GM23338 (cell line): ENCODE measurements at regions not wholly inside any gene's neighbourhood (a gene's known extent, or its start where the extent isn't known, plus 50 kb on each side); places are given as distances from the start of the nearest gene placed in this dataset.

ENCODE experiments used
- ATAC-seq: fragments of 200-7000 bp; cut with Tn5 transposase; 3 replicates; pipeline ENCODE4 v1.9.1; 2020
- DNase-seq: peaks from one replicate; pipeline ENCODE4 v3.0.0-alpha.2; 2015; ENCODE audit warnings: low spot score
- H2AFZ ChIP-seq: fragments of 200-600 bp; sonication (generic); 2 replicates; pipeline ENCODE4 v1.8.0; 2016; ENCODE audit warnings: antibody characterized with exemption, mild to moderate bottlenecking, moderate library complexity
- H3F3A ChIP-seq: fragments of 200-600 bp; sonication (generic); replicated peaks from 2 replicates; pipeline ENCODE4 v1.8.0; 2017; ENCODE audit warnings: antibody characterized with exemption, mixed run types, low read depth
- H3K27ac ChIP-seq: fragments of 200-600 bp; sonication (generic); 2 replicates; pipeline ENCODE4 v1.6.1; 2016; ENCODE audit warnings: low read depth
- H3K27me3 ChIP-seq: fragments of 200-600 bp; sonication (generic); 2 replicates; pipeline ENCODE4 v1.8.0; 2016; ENCODE audit warnings: mild to moderate bottlenecking, mixed run types, moderate library complexity; ENCODE audit not compliant: insufficient read depth
- H3K36me3 ChIP-seq: fragments of 200-600 bp; sonication (generic); 2 replicates; pipeline ENCODE4 v1.8.0; 2016; ENCODE audit warnings: mild to moderate bottlenecking; ENCODE audit not compliant: insufficient read depth
- H3K4me1 ChIP-seq: fragments of 200-600 bp; sonication (generic); 2 replicates; pipeline ENCODE4 v1.8.0; 2016; ENCODE audit warnings: mild to moderate bottlenecking, moderate library complexity; ENCODE audit not compliant: insufficient read depth
- H3K4me2 ChIP-seq: fragments of 200-600 bp; sonication (generic); 2 replicates; pipeline ENCODE4 v1.7.1; 2017; ENCODE audit warnings: mixed run types
- H3K4me3 ChIP-seq: fragments of 200-600 bp; sonication (generic); 2 replicates; pipeline ENCODE4 v1.6.1; 2016; ENCODE audit warnings: mixed run types
- H3K79me2 ChIP-seq: fragments of 200-600 bp; sonication (generic); replicated peaks from 2 replicates; pipeline ENCODE4 v1.8.0; 2017; ENCODE audit warnings: mild to moderate bottlenecking; ENCODE audit not compliant: insufficient read depth
- H3K9me2 ChIP-seq: fragments of 200-600 bp; sonication (generic); 2 replicates; pipeline ENCODE4 v1.8.0; 2017; ENCODE audit not compliant: insufficient read depth
- H4K20me1 ChIP-seq: fragments of 200-600 bp; sonication (generic); replicated peaks from 2 replicates; pipeline ENCODE4 v1.8.0; 2017; ENCODE audit warnings: mild to moderate bottlenecking; ENCODE audit not compliant: insufficient read depth
- H3K27ac Mint-ChIP-seq: 2 replicates; pipeline ENCODE4 v1.8.0; 2020; ENCODE audit warnings: inconsistent platforms, mild to moderate bottlenecking, moderate library complexity, mixed read lengths
- H3K27me3 Mint-ChIP-seq: 3 replicates; pipeline ENCODE4 v1.8.0; 2022; ENCODE audit warnings: low read depth, mild to moderate bottlenecking, moderate library complexity, mixed read lengths, inconsistent platforms; ENCODE audit not compliant: insufficient read depth, poor library complexity
- H3K36me3 Mint-ChIP-seq: 3 replicates; pipeline ENCODE4 v1.8.0; 2021; ENCODE audit warnings: low read depth, mild to moderate bottlenecking, inconsistent platforms, moderate library complexity, mixed read lengths
- H3K4me1 Mint-ChIP-seq: 3 replicates; pipeline ENCODE4 v1.8.0; 2020; ENCODE audit warnings: mild to moderate bottlenecking, inconsistent platforms, mixed read lengths
- H3K4me3 Mint-ChIP-seq: 3 replicates; pipeline ENCODE4 v1.8.0; 2021; ENCODE audit warnings: moderate library complexity, mild to moderate bottlenecking, inconsistent platforms, mixed read lengths
- H3K9me3 Mint-ChIP-seq: 3 replicates; pipeline ENCODE4 v1.8.0; 2020; ENCODE audit warnings: moderate library complexity, mild to moderate bottlenecking, inconsistent platforms, mixed read lengths
- CREB1 ChIP-seq: fragments of 250-450 bp; sonication (Bioruptor Pico); IDR thresholded peaks from 2 replicates; pipeline ENCODE4 v1.5.0; 2020; ENCODE audit warnings: low read depth, mild to moderate bottlenecking, moderate library complexity
- ETS1 ChIP-seq: IDR thresholded peaks from 2 replicates; pipeline ENCODE4 v1.6.1; 2016; ENCODE audit warnings: antibody characterized with exemption
- EZH2 ChIP-seq: fragments of 200-600 bp; sonication (generic); IDR thresholded peaks from one replicate; pipeline ENCODE4 v1.8.0; 2017; ENCODE audit warnings: antibody characterized with exemption, mild to moderate bottlenecking, low read depth; ENCODE audit not compliant: unreplicated experiment
- EZH2phosphoT487 ChIP-seq: fragments of 200-600 bp; sonication (generic); IDR thresholded peaks from one replicate; pipeline ENCODE4 v1.8.1; 2018; ENCODE audit warnings: antibody characterized with exemption; ENCODE audit not compliant: unreplicated experiment
- JUNB ChIP-seq: IDR thresholded peaks from one replicate; pipeline ENCODE4 v1.6.1; 2016; ENCODE audit warnings: antibody characterized with exemption; ENCODE audit not compliant: unreplicated experiment
- NANOG ChIP-seq: IDR thresholded peaks from 2 replicates; pipeline ENCODE4 v1.6.1; 2016; ENCODE audit warnings: antibody characterized with exemption, borderline replicate concordance
- POLR2AphosphoS5 ChIP-seq: IDR thresholded peaks from 2 replicates; pipeline ENCODE4 v1.6.1; 2016; ENCODE audit warnings: antibody characterized with exemption, low read depth
- REST ChIP-seq: IDR thresholded peaks from one replicate; pipeline ENCODE4 v1.6.1; 2018; ENCODE audit warnings: antibody characterized with exemption; ENCODE audit not compliant: unreplicated experiment
- STAT1 ChIP-seq: IDR thresholded peaks from one replicate; pipeline ENCODE4 v1.6.1; 2016; ENCODE audit warnings: antibody characterized with exemption; ENCODE audit not compliant: unreplicated experiment
- ZNF114 ChIP-seq: fragments of 250-450 bp; sonication (Bioruptor Pico); IDR thresholded peaks from 2 replicates; pipeline ENCODE4 v1.5.0; 2020; ENCODE audit warnings: mild to moderate bottlenecking, moderate library complexity
- ZNF331 ChIP-seq: fragments of 250-450 bp; sonication (Bioruptor Pico); IDR thresholded peaks from 2 replicates; pipeline ENCODE4 v1.5.0; 2020; ENCODE audit warnings: low read depth, mild to moderate bottlenecking, moderate library complexity
- ZNF462 ChIP-seq: fragments of 250-450 bp; sonication (Bioruptor Pico); IDR thresholded peaks from 2 replicates; pipeline ENCODE4 v1.5.0; 2020; ENCODE audit warnings: mild to moderate bottlenecking, moderate library complexity

GRCh38 chr4:1534095-1534872, 128.0 kb upstream of the NKX1-1 start:
- no peaks in the 10 kb centered on the region for H3K9me3 Mint-ChIP-seq
- no peaks in the 10 kb centered on the region for H3K4me1 Mint-ChIP-seq
- Histone ChIP-seq H3K9me2 (no peaks in the 10 kb centered on the region), H2AFZ (no peak overlapping the region), H3K27me3 (no peaks in the 10 kb centered on the region), H3K4me3 (no peak overlapping the region), H3F3A (no peaks in the 10 kb centered on the region), H3K79me2 (no peaks in the 10 kb centered on the region), H3K4me1 (no peaks in the 10 kb centered on the region), H4K20me1 (no peaks in the 10 kb centered on the region), H3K4me2 (no peak overlapping the region), H3K27ac (no peak overlapping the region), H3K36me3 (no peaks in the 10 kb centered on the region)
- H3K27ac Mint-ChIP-seq = no peak overlapping the region
- TF ChIP-seq ZNF331 (CRISPR knock-in tag) (no peak), POLR2AphosphoS5 (no peak), EZH2 (no peak), EZH2phosphoT487 (no peak), ZNF114 (CRISPR knock-in tag) (no peak), NANOG (no peak), STAT1 (no peak), REST (no peak), CREB1 (CRISPR knock-in tag) (no peak), ETS1 (no peak), ZNF462 (no peak), JUNB (no peak)
- peaks cover 7% of the 10 kb centered on the region for H3K27me3 Mint-ChIP-seq
- no peak overlapping the region for H3K4me3 Mint-ChIP-seq
- DNase-seq (no peak), ATAC-seq (no peak)
- H3K36me3 Mint-ChIP-seq = no peaks in the 10 kb centered on the region
